ENCODE measurements at regions not wholly inside any gene's neighbourhood (a gene's known extent, or its start where the extent isn't known, plus 50 kb on each side); places are given as distances from the start of the nearest gene placed in this dataset.

DNA sequence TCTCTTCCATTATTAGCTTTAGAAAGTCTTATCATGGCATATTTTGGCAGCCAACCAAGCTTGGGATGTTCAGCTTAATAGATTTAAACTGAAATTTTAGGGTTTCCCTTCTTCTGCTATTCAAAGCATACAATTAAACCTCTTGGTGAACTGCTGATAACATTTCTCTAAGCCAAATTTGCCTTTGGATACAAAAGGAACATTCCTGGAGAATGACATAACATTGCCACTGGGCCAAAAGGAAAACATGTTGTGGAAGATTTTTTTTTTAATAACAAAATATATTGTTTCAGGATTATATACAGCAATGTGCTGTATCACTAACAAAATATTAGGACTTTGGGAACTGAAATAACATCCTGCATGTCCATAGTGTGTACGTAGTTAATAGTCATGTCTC is 215.1 kb upstream of the TBX18 start:
- TF ChIP-seq CTCF (IDR thresholded peaks at IDR 0.05; ENCODE audit: low read depth, low read length), result no peak
- Histone ChIP-seq H3K36me3 (no peaks in the 10 kb centered on the region), H3K27ac (no peak overlapping the region), H3K9me3 (ENCODE audit: severe bottlenecking) (no peaks in the 10 kb centered on the region), H3K27me3 (ENCODE audit: insufficient read depth, low read depth, severe bottlenecking) (peaks cover 22% of the 10 kb centered on the region), H3K4me3 (ENCODE audit: low read depth, low read length) (no peak overlapping the region)
- DNase-seq, result no peak

GRCh38 chr6:84977363-84977705 is 212.9 kb upstream of the TBX18 start:
- H3K9me3 ChIP-seq (ENCODE audit: severe bottlenecking), result no peaks in the 10 kb centered on the region
- DNase-seq, result no peak
- peaks cover 13% of the 10 kb centered on the region for H3K27me3 ChIP-seq (ENCODE audit: insufficient read depth, low read depth, severe bottlenecking)
- H3K4me3 ChIP-seq (ENCODE audit: low read depth, low read length), result no peak overlapping the region
- H3K36me3 ChIP-seq, result no peaks in the 10 kb centered on the region
- H3K27ac ChIP-seq, result no peak overlapping the region
- no peak for TF ChIP-seq CTCF (IDR thresholded peaks at IDR 0.05; ENCODE audit: low read depth, low read length)

DNA sequence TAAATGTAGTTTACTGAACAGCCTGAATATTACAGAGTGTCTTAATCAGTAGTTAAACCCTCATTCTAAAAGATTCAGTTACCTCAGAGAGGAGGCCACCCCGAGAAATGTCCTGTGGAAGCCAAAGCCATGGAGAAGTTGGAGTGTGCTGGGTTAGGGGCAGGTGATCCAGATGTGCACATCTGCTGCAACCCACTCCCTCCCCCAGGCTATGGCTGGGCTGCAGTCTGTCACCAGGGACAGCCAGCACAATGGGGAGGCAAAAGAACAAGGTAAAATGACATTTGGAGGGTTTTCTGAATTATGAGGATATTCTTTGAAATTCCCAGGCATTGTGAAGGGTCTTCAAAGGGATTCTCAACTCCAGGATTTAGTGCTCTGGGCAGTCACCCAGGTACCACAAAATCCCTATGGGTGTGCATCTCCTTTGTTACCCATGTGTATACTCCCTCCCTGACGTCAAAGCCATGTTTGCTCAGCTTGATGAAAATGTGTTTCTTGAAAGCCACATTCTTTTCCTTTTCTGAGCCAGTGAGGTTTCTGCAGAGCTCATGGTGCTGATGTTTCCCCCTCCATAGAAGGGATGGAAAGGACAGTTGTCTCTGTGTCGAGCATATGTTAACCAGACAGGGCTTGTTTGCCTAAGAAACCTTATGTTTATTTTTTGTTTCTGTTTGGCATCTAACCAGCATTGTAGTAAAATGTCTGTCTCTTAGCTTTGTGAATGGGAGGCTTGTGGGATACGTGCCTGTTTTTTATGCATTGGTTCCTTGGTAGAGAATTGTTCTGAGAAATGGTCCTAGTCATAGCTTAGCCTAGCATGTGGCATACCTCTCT is 212.3 kb upstream of the TBX18 start:
- no peaks in the 10 kb centered on the region for H3K9me3 ChIP-seq (ENCODE audit: severe bottlenecking)
- no peak for TF ChIP-seq CTCF (IDR thresholded peaks at IDR 0.05; ENCODE audit: low read depth, low read length)
- peaks cover 13% of the 10 kb centered on the region for H3K27me3 ChIP-seq (ENCODE audit: insufficient read depth, low read depth, severe bottlenecking)
- no peaks in the 10 kb centered on the region for H3K36me3 ChIP-seq
- no peak overlapping the region for H3K4me3 ChIP-seq (ENCODE audit: low read depth, low read length)
- no peak for DNase-seq
- H3K27ac ChIP-seq, result no peak overlapping the region

GRCh38 chr6:84975316-84975715 is 210.9 kb upstream of the TBX18 start:
- Histone ChIP-seq H3K9me3 (ENCODE audit: severe bottlenecking) (no peaks in the 10 kb centered on the region), H3K4me3 (ENCODE audit: low read depth, low read length) (no peak overlapping the region), H3K27ac (no peak overlapping the region), H3K27me3 (ENCODE audit: insufficient read depth, low read depth, severe bottlenecking) (peaks cover 4% of the 10 kb centered on the region), H3K36me3 (no peaks in the 10 kb centered on the region)
- DNase-seq, result no peak
- TF ChIP-seq CTCF (IDR thresholded peaks at IDR 0.05; ENCODE audit: low read depth, low read length), result no peak

- H3K36me3 ChIP-seq, result no peaks in the 10 kb centered on the region
- no peaks in the 10 kb centered on the region for H3K9me3 ChIP-seq (ENCODE audit: severe bottlenecking)
- H3K27me3 ChIP-seq (ENCODE audit: insufficient read depth, low read depth, severe bottlenecking), result peaks cover 3% of the 10 kb centered on the region
- H3K27ac ChIP-seq, result no peak overlapping the region
- no peak overlapping the region for H3K4me3 ChIP-seq (ENCODE audit: low read depth, low read length)
- no peak for TF ChIP-seq CTCF (IDR thresholded peaks at IDR 0.05; ENCODE audit: low read depth, low read length)
- DNase-seq, result no peak
Measured at GRCh38 chr6:84973606-84974005, 209.2 kb upstream of the TBX18 start.

- H3K4me3 ChIP-seq (ENCODE audit: low read depth, low read length), result no peak overlapping the region
- DNase-seq, result no peak
- no peak for TF ChIP-seq CTCF (IDR thresholded peaks at IDR 0.05; ENCODE audit: low read depth, low read length)
- H3K27me3 ChIP-seq (ENCODE audit: insufficient read depth, low read depth, severe bottlenecking), result no peaks in the 10 kb centered on the region
- no peak overlapping the region for H3K27ac ChIP-seq
- no peaks in the 10 kb centered on the region for H3K36me3 ChIP-seq
- peaks cover 6% of the 10 kb centered on the region for H3K9me3 ChIP-seq (ENCODE audit: severe bottlenecking)
Measured at GRCh38 chr6:84967965-84968364, 203.6 kb upstream of the TBX18 start.
